Mesenchymal stem cell (in vitro differentiated cells and primary cell): ENCODE measurements at regions not wholly inside any gene's neighbourhood (a gene's known extent, or its start where the extent isn't known, plus 50 kb on each side); places are given as distances from the start of the nearest gene placed in this dataset.

Experiments used
- DNase-seq: peaks from one replicate; pipeline ENCODE4 v3.0.0-alpha.2; 2013
- H2AFZ ChIP-seq: one replicate; pipeline ENCODE4 v1.6.1; 2013; ENCODE audit warnings: low read depth, mild to moderate bottlenecking, control low read depth, inconsistent platforms, low read length, moderate library complexity
- H2AK5ac ChIP-seq: 2 replicates; pipeline ENCODE4 v1.6.1; 2013; ENCODE audit warnings: low read length, moderate library complexity, mild to moderate bottlenecking, inconsistent platforms; ENCODE audit not compliant: severe bottlenecking
- H2BK120ac ChIP-seq: one replicate; pipeline ENCODE4 v1.6.1; 2013; ENCODE audit warnings: low read depth, mild to moderate bottlenecking, inconsistent platforms, low read length, moderate library complexity
- H2BK12ac ChIP-seq, 2 experiments: one replicate each; pipeline ENCODE4 v1.6.1; 2013; ENCODE audit warnings: inconsistent platforms in 2 of 2, low read length in 2 of 2, mild to moderate bottlenecking in 2 of 2, moderate library complexity in 2 of 2, control low read depth in 1 of 2
- H2BK15ac ChIP-seq: one replicate; pipeline ENCODE4 v1.6.1; 2013; ENCODE audit warnings: mild to moderate bottlenecking, low read depth, inconsistent platforms; ENCODE audit not compliant: poor library complexity, severe bottlenecking
- H2BK5ac ChIP-seq: 2 replicates; pipeline ENCODE4 v1.6.1; 2013; ENCODE audit warnings: low read depth, mild to moderate bottlenecking, low read length, control low read depth, inconsistent platforms; ENCODE audit not compliant: poor library complexity, severe bottlenecking
- H3K14ac ChIP-seq, 2 experiments: one replicate each; pipeline ENCODE4 v1.6.1; 2013; ENCODE audit warnings: inconsistent platforms in 2 of 2, low read length in 2 of 2, control low read depth in 1 of 2, mild to moderate bottlenecking in 1 of 2, moderate library complexity in 1 of 2
- H3K18ac ChIP-seq, 2 experiments: one replicate each; pipeline ENCODE4 v1.6.1; 2013; ENCODE audit warnings: inconsistent platforms in 2 of 2, low read length in 2 of 2, control low read depth in 1 of 2, low read depth in 1 of 2, mild to moderate bottlenecking in 1 of 2
- H3K23ac ChIP-seq, 2 experiments: one replicate each; pipeline ENCODE4 v1.6.1; 2013; ENCODE audit warnings: inconsistent platforms in 2 of 2, low read length in 2 of 2, mild to moderate bottlenecking in 2 of 2, moderate library complexity in 2 of 2, control low read depth in 1 of 2
- H3K27ac ChIP-seq: 2 replicates; pipeline ENCODE4 v1.5.1; 2013; ENCODE audit warnings: mild to moderate bottlenecking, moderate library complexity, low read length, control low read depth, inconsistent platforms; ENCODE audit not compliant: poor library complexity, severe bottlenecking
- H3K27me3 ChIP-seq, 2 experiments: 2 replicates each; pipeline versions ENCODE4 v1.6.1 to v1.7.0; 2013; ENCODE audit warnings: low read length in 2 of 2, mild to moderate bottlenecking in 2 of 2, moderate library complexity in 2 of 2, control low read depth in 1 of 2, inconsistent platforms in 1 of 2; ENCODE audit not compliant: control insufficient read depth in 1 of 2, insufficient read depth in 1 of 2
- H3K36me3 ChIP-seq, 2 experiments: 2 replicates each; pipeline versions ENCODE4 v1.6.1 to v1.7.0; 2013; ENCODE audit warnings: low read length in 2 of 2, control low read depth in 1 of 2, inconsistent platforms in 1 of 2, low read depth in 1 of 2, mild to moderate bottlenecking in 1 of 2; ENCODE audit not compliant: insufficient read depth in 2 of 2, control insufficient read depth in 1 of 2
- H3K4ac ChIP-seq, 2 experiments: one replicate each; pipeline ENCODE4 v1.6.1; 2013; ENCODE audit warnings: inconsistent platforms in 2 of 2, low read length in 2 of 2, mild to moderate bottlenecking in 2 of 2, moderate library complexity in 2 of 2, control low read depth in 1 of 2, low read depth in 1 of 2
- H3K4me1 ChIP-seq: 2 replicates; pipeline ENCODE4 v1.6.1; 2013; ENCODE audit warnings: low read depth, low read length, control low read depth; ENCODE audit not compliant: control insufficient read depth, insufficient read depth
- H3K4me2 ChIP-seq: 2 replicates; pipeline ENCODE4 v1.6.1; 2013; ENCODE audit warnings: low read length, mild to moderate bottlenecking, inconsistent platforms; ENCODE audit not compliant: poor library complexity, severe bottlenecking
- H3K4me3 ChIP-seq, 2 experiments: 2 replicates each; pipeline versions ENCODE4 v1.5.1 to v1.7.0; 2013; ENCODE audit warnings: low read length in 2 of 2, mild to moderate bottlenecking in 2 of 2, control low read depth in 1 of 2, low read depth in 1 of 2; ENCODE audit not compliant: insufficient read depth in 1 of 2
- H3K79me1 ChIP-seq: replicated peaks from 2 replicates; pipeline ENCODE4 v1.6.1; 2013; ENCODE audit warnings: mild to moderate bottlenecking, control low read depth, low read length, inconsistent platforms; ENCODE audit not compliant: poor library complexity, severe bottlenecking
- H3K9ac ChIP-seq: 2 replicates; pipeline ENCODE4 v1.7.0; 2013; ENCODE audit warnings: mild to moderate bottlenecking, low read length, moderate library complexity
- H3K9me3 ChIP-seq: 2 replicates; pipeline ENCODE4 v1.7.0; 2013; ENCODE audit warnings: mild to moderate bottlenecking, low read length; ENCODE audit not compliant: control insufficient read depth
- H4K8ac ChIP-seq: one replicate; pipeline ENCODE4 v1.6.1; 2013; ENCODE audit warnings: inconsistent platforms, mild to moderate bottlenecking, low read length, moderate library complexity
- H4K91ac ChIP-seq: one replicate; pipeline ENCODE4 v1.6.1; 2013; ENCODE audit warnings: mild to moderate bottlenecking, low read length, inconsistent platforms
- WGBS: methylation state at CpG from one replicate; pipeline ENCODE4 v1.1.7; 2013; ENCODE audit warnings: mixed read lengths; 5-methylcytosine and 5-hydroxymethylcytosine counted together

DNA sequence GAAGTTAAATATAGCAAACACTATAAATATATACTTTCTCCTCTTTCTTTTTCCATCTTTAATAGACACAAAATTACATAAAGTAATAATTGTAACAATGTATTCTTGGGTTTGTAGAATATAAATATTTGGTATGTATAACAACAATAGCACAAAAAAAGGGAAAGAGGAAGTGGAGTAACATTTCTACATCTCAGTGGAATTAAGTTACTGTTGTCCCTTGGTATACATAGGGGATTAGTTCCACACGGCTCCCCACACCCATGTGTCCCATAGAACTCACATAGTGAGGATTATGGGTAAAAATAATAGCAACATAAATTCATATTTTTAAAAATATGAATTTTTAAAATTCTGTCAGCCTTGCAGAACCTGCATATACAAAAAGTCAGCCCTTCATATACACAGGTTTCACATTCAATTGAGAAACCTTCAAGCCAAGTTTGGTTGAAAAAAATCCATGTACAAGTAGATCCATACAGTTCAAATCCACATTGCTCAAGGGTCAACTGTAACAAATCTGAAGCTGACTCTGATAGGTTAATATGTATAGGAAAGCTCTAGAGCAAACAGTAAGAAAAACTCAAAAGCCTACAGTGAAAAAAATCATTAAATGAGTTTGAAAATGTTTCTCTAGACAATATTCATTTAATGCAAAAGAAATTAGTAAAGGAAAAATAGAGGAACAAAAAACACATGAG is 92.4 kb downstream of the HYCC1 start:
- Histone ChIP-seq H3K9ac (no peak overlapping the region), H2BK12ac (no peak overlapping the region), H4K91ac (no peak overlapping the region), H3K9me3 (no peaks in the 10 kb centered on the region), H3K23ac (no peak overlapping the region), H4K8ac (no peak overlapping the region), H3K79me1 (no peaks in the 10 kb centered on the region), H3K36me3 (peaks cover 0 to 11% of the 10 kb centered on the region in 2 experiments), H3K4me3 (no peak overlapping the region), H2AK5ac (no peak overlapping the region), H3K14ac (no peak overlapping the region), H3K4ac (no peak overlapping the region), H2BK15ac (no peak overlapping the region), H3K18ac (no peak overlapping the region), H2BK120ac (no peak overlapping the region), H3K4me1 (peaks cover 2% of the 10 kb centered on the region), H3K27ac (no peak overlapping the region), H2AFZ (no peak overlapping the region), H3K4me2 (no peak overlapping the region), H2BK5ac (no peak overlapping the region), H3K27me3 (no peaks in the 10 kb centered on the region)
- no CpG with 5 or more reads among the region's 1 CpG for WGBS
- DNase-seq = no peak

DNA sequence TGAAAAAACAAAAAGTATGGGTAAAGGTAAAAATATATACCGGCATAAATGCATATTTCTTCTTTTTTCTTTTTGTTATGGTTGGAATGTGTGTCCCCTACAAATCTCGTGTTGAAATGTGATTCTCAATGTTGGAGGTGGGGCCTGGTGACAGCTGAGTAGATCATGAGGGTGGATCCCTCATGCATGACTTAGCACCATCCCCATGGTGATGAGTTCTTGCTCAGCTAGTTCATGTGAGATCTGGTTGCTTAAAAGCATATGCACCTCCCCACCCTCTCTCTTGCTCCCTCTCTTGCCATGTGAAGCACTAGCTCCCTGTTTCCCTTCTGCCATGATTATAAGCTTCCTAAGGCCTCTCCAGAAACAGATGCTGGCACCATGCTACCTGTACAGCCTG is 93.3 kb downstream of the HYCC1 start:
- no peaks in the 10 kb centered on the region for H3K9me3 ChIP-seq
- no peak overlapping the region for H4K91ac ChIP-seq
- peaks cover 2% of the 10 kb centered on the region for H3K4me1 ChIP-seq
- H2BK120ac ChIP-seq = no peak overlapping the region
- H2AK5ac ChIP-seq = no peak overlapping the region
- no peaks in the 10 kb centered on the region for H3K27me3 ChIP-seq
- no peaks in the 10 kb centered on the region for H3K79me1 ChIP-seq
- no peak overlapping the region for H3K4ac ChIP-seq
- peaks cover 0 to 11% of the 10 kb centered on the region in 2 experiments for H3K36me3 ChIP-seq
- no peak overlapping the region for H2AFZ ChIP-seq
- no peak for DNase-seq
- H2BK5ac ChIP-seq = no peak overlapping the region
- H4K8ac ChIP-seq = no peak overlapping the region
- H3K4me2 ChIP-seq = no peak overlapping the region
- no peak overlapping the region for H3K23ac ChIP-seq
- no peak overlapping the region for H3K18ac ChIP-seq
- H2BK12ac ChIP-seq = no peak overlapping the region
- H3K14ac ChIP-seq = no peak overlapping the region
- no peak overlapping the region for H3K27ac ChIP-seq
- no peak overlapping the region for H3K9ac ChIP-seq
- H3K4me3 ChIP-seq = no peak overlapping the region
- no peak overlapping the region for H2BK15ac ChIP-seq
- WGBS = 100% methylated on average over 1 of the region's 2 CpGs

DNA sequence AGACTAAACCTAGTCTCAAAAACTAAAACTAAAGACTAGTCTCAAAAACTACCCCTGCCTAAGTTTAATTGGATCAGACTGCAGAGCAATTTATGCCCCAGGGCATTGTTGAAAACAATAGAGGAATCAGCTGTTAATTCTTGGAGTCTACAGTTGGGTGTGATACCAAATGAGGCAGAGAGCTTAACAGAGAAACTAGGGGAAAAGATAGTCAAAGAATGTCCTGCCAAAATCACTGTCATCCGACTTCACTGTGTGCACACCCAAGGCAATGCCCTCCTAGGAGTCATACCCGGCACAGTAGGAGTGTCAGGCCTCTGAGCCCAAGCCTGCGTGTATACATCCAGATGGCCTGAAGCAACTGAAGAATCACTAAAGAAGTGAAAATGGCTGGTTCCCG is 90.5 kb upstream of the TOMM7 start:
- H3K9me3 ChIP-seq = peaks cover 3% of the 10 kb centered on the region
- H3K18ac ChIP-seq = no peak overlapping the region
- H4K91ac ChIP-seq = no peak overlapping the region
- no peak overlapping the region for H3K4me2 ChIP-seq
- H2BK5ac ChIP-seq = no peak overlapping the region
- 96% methylated on average over 4 of the region's 4 CpGs for WGBS
- H3K9ac ChIP-seq = no peak overlapping the region
- H3K79me1 ChIP-seq = no peaks in the 10 kb centered on the region
- no peak overlapping the region for H4K8ac ChIP-seq
- no peak overlapping the region for H3K4me3 ChIP-seq
- H2AFZ ChIP-seq = no peak overlapping the region
- H3K14ac ChIP-seq = no peak overlapping the region
- H3K23ac ChIP-seq = no peak overlapping the region
- no peak overlapping the region for H3K4ac ChIP-seq
- no peak overlapping the region for H2BK15ac ChIP-seq
- H3K4me1 ChIP-seq = no peaks in the 10 kb centered on the region
- H2AK5ac ChIP-seq = no peak overlapping the region
- DNase-seq = no peak
- no peak overlapping the region for H2BK12ac ChIP-seq
- peaks cover 0 to 24% of the 10 kb centered on the region in 2 experiments for H3K36me3 ChIP-seq
- no peak overlapping the region for H2BK120ac ChIP-seq
- H3K27me3 ChIP-seq = no peaks in the 10 kb centered on the region
- H3K27ac ChIP-seq = no peak overlapping the region

DNA sequence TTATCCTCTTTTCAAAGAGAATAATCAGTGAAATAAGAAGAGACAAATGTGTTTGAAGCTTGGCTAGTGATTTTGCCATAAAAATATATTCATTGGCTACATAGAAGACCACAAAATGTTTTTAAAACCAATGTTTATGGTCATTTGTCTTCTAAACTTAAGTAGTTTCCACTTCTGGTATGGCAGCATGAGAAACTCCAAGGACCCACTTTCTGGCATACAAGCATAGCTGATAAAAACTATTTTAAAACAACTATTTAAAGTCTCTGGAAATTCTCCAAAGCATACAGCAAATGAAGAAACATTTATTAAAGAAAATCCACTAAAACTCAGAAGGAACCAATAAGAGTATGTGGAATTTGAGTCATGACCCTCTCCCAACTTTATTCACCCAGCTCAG is 89.2 kb upstream of the TOMM7 start:
- Histone ChIP-seq H2AK5ac (no peak overlapping the region), H3K4me3 (no peak overlapping the region), H2BK5ac (no peak overlapping the region), H2BK15ac (no peak overlapping the region), H4K91ac (no peak overlapping the region), H2AFZ (no peak overlapping the region), H3K4me2 (no peak overlapping the region), H2BK120ac (no peak overlapping the region), H3K14ac (no peak overlapping the region), H3K27me3 (no peaks in the 10 kb centered on the region), H2BK12ac (no peak overlapping the region), H3K4ac (no peak overlapping the region), H3K18ac (no peak overlapping the region), H3K4me1 (no peaks in the 10 kb centered on the region), H3K27ac (no peak overlapping the region), H4K8ac (no peak overlapping the region), H3K36me3 (peaks cover 0 to 24% of the 10 kb centered on the region in 2 experiments), H3K79me1 (no peaks in the 10 kb centered on the region), H3K9me3 (peaks cover 3% of the 10 kb centered on the region), H3K23ac (no peak overlapping the region), H3K9ac (no peak overlapping the region)
- DNase-seq = peak; percentile 16
